Liver (tissue), 8 donors: ENCODE measurements at regions not wholly inside any gene's neighbourhood (a gene's known extent, or its start where the extent isn't known, plus 50 kb on each side); places are given as distances from the start of the nearest gene placed in this dataset.

Experiments used
- DNase-seq: peaks from one replicate; pipeline ENCODE4 v3.0.0-alpha.2; 2017; ENCODE audit warnings: low spot score
- H3K27ac ChIP-seq, 2 donors: one replicate each; pipeline ENCODE4 v1.7.0; 2013; ENCODE audit warnings: inconsistent platforms in 2 of 2, low read length in 2 of 2, control low read depth in 1 of 2, low read depth in 1 of 2, mild to moderate bottlenecking in 1 of 2
- H3K27me3 ChIP-seq, 4 donors: one replicate each; pipeline versions ENCODE4 v1.6.1 to v1.7.0; 2013; ENCODE audit warnings: low read length in 3 of 4, inconsistent platforms in 1 of 4, mild to moderate bottlenecking in 1 of 4, moderate library complexity in 1 of 4; ENCODE audit not compliant: control insufficient read depth in 4 of 4, insufficient read depth in 4 of 4
- H3K36me3 ChIP-seq, 4 donors: one replicate each; pipeline versions ENCODE4 v1.6.1 to v1.7.0; 2013; ENCODE audit warnings: low read length in 3 of 4, mild to moderate bottlenecking in 3 of 4, low read depth in 1 of 4, moderate library complexity in 1 of 4; ENCODE audit not compliant: control insufficient read depth in 4 of 4, insufficient read depth in 3 of 4
- H3K4me1 ChIP-seq, 4 donors: one replicate each; pipeline versions ENCODE4 v1.6.1 to v1.7.0; 2013; ENCODE audit warnings: low read length in 3 of 4, mild to moderate bottlenecking in 3 of 4, moderate library complexity in 1 of 4; ENCODE audit not compliant: control insufficient read depth in 4 of 4, insufficient read depth in 4 of 4
- H3K4me3 ChIP-seq, 3 donors: one replicate each; pipeline versions ENCODE4 v1.6.1 to v1.7.0; 2013; ENCODE audit warnings: low read length in 3 of 3, control low read depth in 1 of 3, low read depth in 1 of 3, mild to moderate bottlenecking in 1 of 3
- H3K9ac ChIP-seq, 2 donors: one replicate each; pipeline ENCODE4 v1.7.0; 2013; ENCODE audit warnings: low read length in 2 of 2, mild to moderate bottlenecking in 2 of 2, moderate library complexity in 2 of 2, control low read depth in 1 of 2, low read depth in 1 of 2
- H3K9me3 ChIP-seq, 4 donors: one replicate each; pipeline versions ENCODE4 v1.6.1 to v1.7.0; 2013; ENCODE audit warnings: low read length in 3 of 4; ENCODE audit not compliant: control insufficient read depth in 4 of 4
- ATF3 ChIP-seq: IDR thresholded peaks from 2 replicates; pipeline ENCODE4 v1.6.1; 2016; ENCODE audit warnings: antibody characterized with exemption
- CTCF ChIP-seq: fragments of 150-350 bp; IDR thresholded peaks from 2 replicates; pipeline ENCODE4 v1.5.1; 2017; ENCODE audit warnings: improper control_type of control experiment, low read depth, low read length; ENCODE audit not compliant: missing input control
- EGR1 ChIP-seq, 2 donors: IDR thresholded peaks; 2 replicates each; pipeline ENCODE4 v1.6.1; 2016 to 2018; ENCODE audit warnings: antibody characterized with exemption in 2 of 2, low read depth in 2 of 2
- FOXA1 ChIP-seq: IDR thresholded peaks from 2 replicates; pipeline ENCODE4 v1.6.1; 2016; ENCODE audit warnings: antibody characterized with exemption
- FOXA2 ChIP-seq: IDR thresholded peaks from 2 replicates; pipeline ENCODE4 v1.6.1; 2016; ENCODE audit warnings: antibody characterized with exemption
- GABPA ChIP-seq, 2 donors: IDR thresholded peaks in 1 of 2; conservative IDR thresholded peaks in 1 of 2; 2 replicates each; pipeline ENCODE4 v1.6.1; 2016; ENCODE audit warnings: antibody characterized with exemption in 2 of 2, mild to moderate bottlenecking in 1 of 2, moderate library complexity in 1 of 2
- HNF4A ChIP-seq, 2 donors: conservative IDR thresholded peaks; 2 replicates each; pipeline ENCODE4 v1.6.1; 2016; ENCODE audit warnings: antibody characterized with exemption in 2 of 2, mild to moderate bottlenecking in 2 of 2
- HNF4G ChIP-seq: IDR thresholded peaks from 2 replicates; pipeline ENCODE4 v1.6.1; 2016; ENCODE audit warnings: antibody characterized with exemption
- JUND ChIP-seq, 2 donors: IDR thresholded peaks; 2 replicates each; pipeline ENCODE4 v1.6.1; 2016; ENCODE audit warnings: antibody characterized with exemption in 2 of 2
- NR2F2 ChIP-seq: IDR thresholded peaks from 2 replicates; pipeline ENCODE4 v1.6.1; 2016; ENCODE audit warnings: antibody characterized with exemption
- RAD21 ChIP-seq, 2 donors: IDR thresholded peaks; 2 replicates each; pipeline ENCODE4 v1.6.1; 2016; ENCODE audit warnings: antibody characterized with exemption in 2 of 2, mild to moderate bottlenecking in 2 of 2
- RXRA ChIP-seq, 2 donors: IDR thresholded peaks; 2 replicates each; pipeline ENCODE4 v1.6.1; 2017 to 2018; ENCODE audit warnings: antibody characterized with exemption in 2 of 2, mild to moderate bottlenecking in 1 of 2
- SP1 ChIP-seq: IDR thresholded peaks from 2 replicates; pipeline ENCODE4 v1.6.1; 2018; ENCODE audit warnings: antibody characterized with exemption, mild to moderate bottlenecking
- TAF1 ChIP-seq: conservative IDR thresholded peaks from 2 replicates; pipeline ENCODE4 v1.6.1; 2016; ENCODE audit warnings: antibody characterized with exemption, mild to moderate bottlenecking
- YY1 ChIP-seq: IDR thresholded peaks from 2 replicates; pipeline ENCODE4 v1.6.1; 2016; ENCODE audit warnings: antibody characterized with exemption, mild to moderate bottlenecking
- WGBS: extraction: QIAGEN DNeasy Blood & Tissue Kit; methylation state at CpG from one replicate; pipeline ENCODE4 v1.1.7; 2013; 5-methylcytosine and 5-hydroxymethylcytosine counted together
- TF ChIP-seq, protein P1 (sequence below): IDR thresholded peaks from 2 replicates; pipeline ENCODE4 v1.6.1; 2016; ENCODE audit warnings: antibody characterized with exemption
- TF ChIP-seq, protein P2 (sequence below): IDR thresholded peaks from 2 replicates; pipeline ENCODE4 v1.6.1; 2016; ENCODE audit warnings: antibody characterized with exemption
- TF ChIP-seq, protein P3 (sequence below): IDR thresholded peaks from 2 replicates; pipeline ENCODE4 v1.6.1; 2016; ENCODE audit warnings: antibody characterized with exemption, mild to moderate bottlenecking
- donor health status: healthy.
- donor health status: healthy.
- donor health status: healthy.
- donor health status: healthy.
- donor health status: healthy.

- H3K36me3 ChIP-seq: no peaks in the 10 kb centered on the region
- H3K4me1 ChIP-seq: no peaks in the 10 kb centered on the region
- H3K27me3 ChIP-seq: no peaks in the 10 kb centered on the region
- no peak for DNase-seq
- WGBS: 55% methylated on average over 1 of the region's 1 CpG
- no peak overlapping the region for H3K9ac ChIP-seq
- TF ChIP-seq HNF4A (conservative IDR thresholded peaks at IDR 0.05): no peak
- TF ChIP-seq CTCF: no peak
- TF ChIP-seq, protein P1, sequence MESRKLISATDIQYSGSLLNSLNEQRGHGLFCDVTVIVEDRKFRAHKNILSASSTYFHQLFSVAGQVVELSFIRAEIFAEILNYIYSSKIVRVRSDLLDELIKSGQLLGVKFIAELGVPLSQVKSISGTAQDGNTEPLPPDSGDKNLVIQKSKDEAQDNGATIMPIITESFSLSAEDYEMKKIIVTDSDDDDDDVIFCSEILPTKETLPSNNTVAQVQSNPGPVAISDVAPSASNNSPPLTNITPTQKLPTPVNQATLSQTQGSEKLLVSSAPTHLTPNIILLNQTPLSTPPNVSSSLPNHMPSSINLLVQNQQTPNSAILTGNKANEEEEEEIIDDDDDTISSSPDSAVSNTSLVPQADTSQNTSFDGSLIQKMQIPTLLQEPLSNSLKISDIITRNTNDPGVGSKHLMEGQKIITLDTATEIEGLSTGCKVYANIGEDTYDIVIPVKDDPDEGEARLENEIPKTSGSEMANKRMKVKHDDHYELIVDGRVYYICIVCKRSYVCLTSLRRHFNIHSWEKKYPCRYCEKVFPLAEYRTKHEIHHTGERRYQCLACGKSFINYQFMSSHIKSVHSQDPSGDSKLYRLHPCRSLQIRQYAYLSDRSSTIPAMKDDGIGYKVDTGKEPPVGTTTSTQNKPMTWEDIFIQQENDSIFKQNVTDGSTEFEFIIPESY: no peak
- TF ChIP-seq NR2F2: no peak
- TF ChIP-seq EGR1 (IDR thresholded peaks at IDR 0.05; ENCODE audit: low read depth in 2 of 2): no peak
- no peak for TF ChIP-seq SP1
- no peak for TF ChIP-seq RAD21 (IDR thresholded peaks at IDR 0.05)
- TF ChIP-seq TAF1: no peak
- no peak for TF ChIP-seq FOXA1
- TF ChIP-seq HNF4G: no peak
- no peak for TF ChIP-seq YY1
- no peak for TF ChIP-seq JUND (IDR thresholded peaks at IDR 0.05)
- TF ChIP-seq FOXA2: no peak
- TF ChIP-seq GABPA (IDR thresholded peaks at IDR 0.05 in 1 of 2, conservative IDR thresholded peaks at IDR 0.05 in 1 of 2): no peak
- TF ChIP-seq, protein P2, sequence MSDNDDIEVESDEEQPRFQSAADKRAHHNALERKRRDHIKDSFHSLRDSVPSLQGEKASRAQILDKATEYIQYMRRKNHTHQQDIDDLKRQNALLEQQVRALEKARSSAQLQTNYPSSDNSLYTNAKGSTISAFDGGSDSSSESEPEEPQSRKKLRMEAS: no peak
- no peak for TF ChIP-seq ATF3
- TF ChIP-seq RXRA (IDR thresholded peaks at IDR 0.05): no peak
- TF ChIP-seq, protein P3, sequence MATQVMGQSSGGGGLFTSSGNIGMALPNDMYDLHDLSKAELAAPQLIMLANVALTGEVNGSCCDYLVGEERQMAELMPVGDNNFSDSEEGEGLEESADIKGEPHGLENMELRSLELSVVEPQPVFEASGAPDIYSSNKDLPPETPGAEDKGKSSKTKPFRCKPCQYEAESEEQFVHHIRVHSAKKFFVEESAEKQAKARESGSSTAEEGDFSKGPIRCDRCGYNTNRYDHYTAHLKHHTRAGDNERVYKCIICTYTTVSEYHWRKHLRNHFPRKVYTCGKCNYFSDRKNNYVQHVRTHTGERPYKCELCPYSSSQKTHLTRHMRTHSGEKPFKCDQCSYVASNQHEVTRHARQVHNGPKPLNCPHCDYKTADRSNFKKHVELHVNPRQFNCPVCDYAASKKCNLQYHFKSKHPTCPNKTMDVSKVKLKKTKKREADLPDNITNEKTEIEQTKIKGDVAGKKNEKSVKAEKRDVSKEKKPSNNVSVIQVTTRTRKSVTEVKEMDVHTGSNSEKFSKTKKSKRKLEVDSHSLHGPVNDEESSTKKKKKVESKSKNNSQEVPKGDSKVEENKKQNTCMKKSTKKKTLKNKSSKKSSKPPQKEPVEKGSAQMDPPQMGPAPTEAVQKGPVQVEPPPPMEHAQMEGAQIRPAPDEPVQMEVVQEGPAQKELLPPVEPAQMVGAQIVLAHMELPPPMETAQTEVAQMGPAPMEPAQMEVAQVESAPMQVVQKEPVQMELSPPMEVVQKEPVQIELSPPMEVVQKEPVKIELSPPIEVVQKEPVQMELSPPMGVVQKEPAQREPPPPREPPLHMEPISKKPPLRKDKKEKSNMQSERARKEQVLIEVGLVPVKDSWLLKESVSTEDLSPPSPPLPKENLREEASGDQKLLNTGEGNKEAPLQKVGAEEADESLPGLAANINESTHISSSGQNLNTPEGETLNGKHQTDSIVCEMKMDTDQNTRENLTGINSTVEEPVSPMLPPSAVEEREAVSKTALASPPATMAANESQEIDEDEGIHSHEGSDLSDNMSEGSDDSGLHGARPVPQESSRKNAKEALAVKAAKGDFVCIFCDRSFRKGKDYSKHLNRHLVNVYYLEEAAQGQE: no peak
- no peak overlapping the region for H3K27ac ChIP-seq
- H3K4me3 ChIP-seq: no peak overlapping the region
- H3K9me3 ChIP-seq: peaks cover 0 to 3% (median 0%) of the 10 kb centered on the region in 4 donors
Measured at GRCh38 chr16:62404842-62405611, 368.8 kb upstream of the CDH8 start.
